ENCODE measurements at regions not wholly inside any gene's neighbourhood (a gene's known extent, or its start where the extent isn't known, plus 50 kb on each side); places are given as distances from the start of the nearest gene placed in this dataset.

DNA sequence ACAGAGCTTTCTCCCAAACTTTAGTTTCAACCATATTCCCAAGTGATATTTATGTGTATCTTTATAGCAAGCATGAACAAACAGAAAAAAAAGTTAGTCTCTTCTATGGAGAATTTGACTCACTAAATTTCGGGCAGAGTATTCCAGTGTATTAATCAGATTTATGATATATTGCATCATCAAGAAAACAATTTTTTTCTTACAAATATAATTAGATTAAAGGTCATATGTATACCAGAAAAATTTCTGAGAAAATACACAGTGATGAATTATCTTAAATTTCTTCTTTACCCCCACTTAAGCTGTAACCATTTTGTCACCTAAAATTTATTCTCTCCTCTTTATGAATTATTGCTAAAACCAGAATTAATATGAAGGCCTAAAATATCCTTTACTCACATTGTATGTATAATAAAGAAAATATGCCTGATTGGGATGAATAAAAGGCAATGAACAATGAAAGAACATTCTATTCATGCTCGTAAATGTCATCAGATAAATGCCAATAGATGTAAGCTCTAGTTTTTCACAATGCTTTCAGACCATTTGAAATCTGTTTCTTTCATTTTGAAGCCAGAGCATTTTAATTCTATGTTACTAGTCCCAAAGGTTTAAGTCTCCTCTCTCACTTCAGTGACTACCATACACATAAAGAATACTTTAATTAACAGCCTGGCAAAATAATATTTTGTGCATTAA, 192.1 kb downstream of the HGF start:
- H3K36me3 ChIP-seq (ENCODE audit: control insufficient read depth, insufficient read depth, low read length): no peaks in the 10 kb centered on the region
- no peaks in the 10 kb centered on the region for H3K27me3 ChIP-seq (replicated peaks; ENCODE audit: control insufficient read depth, insufficient read depth, low read length)
- DNase-seq (ENCODE audit: extremely low read depth, insufficient read length): no peak
- TF ChIP-seq CTCF (IDR thresholded peaks at IDR 0.05; ENCODE audit: insufficient read depth, low read length, poor library complexity, severe bottlenecking): no peak
- no peak overlapping the region for H3K4me3 ChIP-seq (replicated peaks; ENCODE audit: low read depth, low read length)

GRCh38 chr7:81574723-81575326, 195.0 kb downstream of the HGF start:
- TF ChIP-seq CTCF (IDR thresholded peaks at IDR 0.05; ENCODE audit: insufficient read depth, low read length, poor library complexity, severe bottlenecking): no peak

DNA sequence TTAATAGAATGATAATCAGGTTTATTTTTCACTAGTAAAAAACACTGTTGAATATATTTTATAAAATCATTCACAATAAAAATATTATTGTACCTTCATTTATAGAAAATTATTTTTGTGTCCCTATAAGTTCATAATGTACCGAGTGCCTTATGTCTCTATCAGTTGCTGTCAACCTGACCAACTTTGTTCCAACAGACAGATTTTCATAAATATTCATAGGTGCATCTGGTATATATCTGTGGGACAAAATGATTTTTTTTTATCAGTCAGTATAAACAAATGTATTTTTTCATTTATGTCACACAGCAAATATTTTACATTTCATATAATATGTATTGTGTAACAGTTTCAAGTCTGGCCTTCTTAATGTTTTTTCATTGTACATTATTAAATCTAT, 195.9 kb downstream of the HGF start:
- Histone ChIP-seq H3K36me3 (ENCODE audit: control insufficient read depth, insufficient read depth, low read length) (no peaks in the 10 kb centered on the region), H3K27me3 (replicated peaks; ENCODE audit: control insufficient read depth, insufficient read depth, low read length) (no peaks in the 10 kb centered on the region), H3K4me3 (replicated peaks; ENCODE audit: low read depth, low read length) (no peak overlapping the region)
- no peak for TF ChIP-seq CTCF (IDR thresholded peaks at IDR 0.05; ENCODE audit: insufficient read depth, low read length, poor library complexity, severe bottlenecking)
- DNase-seq (ENCODE audit: extremely low read depth, insufficient read length): no peak

More at GRCh38 chr7:81574723-81575326, 195.0 kb downstream of the HGF start:
- no peak for DNase-seq (ENCODE audit: extremely low read depth, insufficient read length)
- no peak overlapping the region for H3K4me3 ChIP-seq (replicated peaks; ENCODE audit: low read depth, low read length)
- no peaks in the 10 kb centered on the region for H3K27me3 ChIP-seq (replicated peaks; ENCODE audit: control insufficient read depth, insufficient read depth, low read length)
- no peaks in the 10 kb centered on the region for H3K36me3 ChIP-seq (ENCODE audit: control insufficient read depth, insufficient read depth, low read length)

DNA sequence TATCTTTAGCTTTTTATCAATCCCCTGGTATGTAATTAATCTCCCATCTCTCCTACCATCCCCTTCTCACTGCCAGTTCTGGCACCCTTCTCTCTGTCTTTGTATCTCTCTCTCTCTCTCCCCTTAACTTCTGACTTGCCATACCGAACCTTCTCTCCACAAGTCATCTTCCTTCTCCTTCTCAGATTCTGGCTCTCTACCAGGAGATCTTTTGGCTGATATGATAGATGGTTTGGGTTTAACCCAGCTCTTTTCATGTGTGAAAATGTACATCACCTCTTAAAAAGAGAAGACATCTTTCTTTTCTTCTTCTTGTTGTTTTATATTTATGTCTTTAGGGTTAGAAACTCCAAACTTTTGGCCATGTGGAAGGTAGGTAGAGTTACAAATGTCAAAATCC, 196.7 kb downstream of the HGF start:
- DNase-seq (ENCODE audit: extremely low read depth, insufficient read length): no peak
- no peak for TF ChIP-seq CTCF (IDR thresholded peaks at IDR 0.05; ENCODE audit: insufficient read depth, low read length, poor library complexity, severe bottlenecking)
- no peaks in the 10 kb centered on the region for H3K27me3 ChIP-seq (replicated peaks; ENCODE audit: control insufficient read depth, insufficient read depth, low read length)
- H3K4me3 ChIP-seq (replicated peaks; ENCODE audit: low read depth, low read length): no peak overlapping the region
- H3K36me3 ChIP-seq (ENCODE audit: control insufficient read depth, insufficient read depth, low read length): no peaks in the 10 kb centered on the region

GRCh38 chr7:81562581-81562980, 207.3 kb downstream of the HGF start:
- TF ChIP-seq CTCF (IDR thresholded peaks at IDR 0.05; ENCODE audit: insufficient read depth, low read length, poor library complexity, severe bottlenecking): no peak
- Histone ChIP-seq H3K4me3 (replicated peaks; ENCODE audit: low read depth, low read length) (no peak overlapping the region), H3K27me3 (replicated peaks; ENCODE audit: control insufficient read depth, insufficient read depth, low read length) (no peaks in the 10 kb centered on the region), H3K36me3 (ENCODE audit: control insufficient read depth, insufficient read depth, low read length) (no peaks in the 10 kb centered on the region)
- DNase-seq (ENCODE audit: extremely low read depth, insufficient read length): no peak

Measured in GM06990 (cell line).